Neuronal stem cell (in vitro differentiated cells): ENCODE measurements at regions not wholly inside any gene's neighbourhood (a gene's known extent, or its start where the extent isn't known, plus 50 kb on each side); places are given as distances from the start of the nearest gene placed in this dataset.
"Not testable (repeated sequence)": the region's sequence is repeated elsewhere in the genome, so short reads cannot be mapped to it uniquely, and the experiment has no call there.

ENCODE experiments used
- DNase-seq: peaks from one replicate; pipeline ENCODE4 v3.0.0-alpha.2; 2013; ENCODE audit warnings: low spot score
- H2AFZ ChIP-seq: one replicate; pipeline ENCODE4 v1.6.1; 2013; ENCODE audit warnings: mild to moderate bottlenecking, low read length, inconsistent platforms
- H2AK5ac ChIP-seq: 2 replicates; pipeline ENCODE4 v1.6.1; 2013; ENCODE audit warnings: low read depth, mild to moderate bottlenecking, inconsistent platforms, low read length, moderate library complexity, mixed read lengths
- H2BK120ac ChIP-seq: 2 replicates; pipeline ENCODE4 v1.6.1; 2013; ENCODE audit warnings: low read depth, mild to moderate bottlenecking, inconsistent platforms, low read length, moderate library complexity, mixed read lengths
- H2BK12ac ChIP-seq: one replicate; pipeline ENCODE4 v1.6.1; 2013; ENCODE audit warnings: low read length, inconsistent platforms
- H2BK15ac ChIP-seq: 2 replicates; pipeline ENCODE4 v1.6.1; 2013; ENCODE audit warnings: mild to moderate bottlenecking, low read length, inconsistent platforms, mixed read lengths
- H2BK5ac ChIP-seq: one replicate; pipeline ENCODE4 v1.6.1; 2013; ENCODE audit warnings: inconsistent platforms, mild to moderate bottlenecking, low read length, moderate library complexity
- H3K14ac ChIP-seq: one replicate; pipeline ENCODE4 v1.6.1; 2013; ENCODE audit warnings: low read length, inconsistent platforms
- H3K18ac ChIP-seq: 2 replicates; pipeline ENCODE4 v1.6.1; 2013; ENCODE audit warnings: low read length, inconsistent platforms
- H3K23ac ChIP-seq: 2 replicates; pipeline ENCODE4 v1.6.1; 2013; ENCODE audit warnings: low read depth, mild to moderate bottlenecking, mixed read lengths, low read length, inconsistent platforms; ENCODE audit not compliant: poor library complexity
- H3K27ac ChIP-seq: replicated peaks from 3 replicates; pipeline ENCODE4 v1.5.1; 2013; ENCODE audit warnings: low read length, inconsistent platforms
- H3K27me3 ChIP-seq, 3 experiments: 2 replicates each; pipeline ENCODE4 v1.6.1; 2013; ENCODE audit warnings: low read length in 3 of 3, mild to moderate bottlenecking in 2 of 3, inconsistent platforms in 1 of 3, low read depth in 1 of 3, mixed read lengths in 1 of 3, moderate library complexity in 1 of 3; ENCODE audit not compliant: control insufficient read depth in 3 of 3, insufficient read depth in 3 of 3
- H3K36me3 ChIP-seq, 2 donors: replicated peaks in 1 of 2; 2 replicates each; pipeline ENCODE4 v1.6.1; 2013; ENCODE audit warnings: low read length in 2 of 2; ENCODE audit not compliant: control insufficient read depth in 2 of 2, insufficient read depth in 2 of 2
- H3K4ac ChIP-seq: 2 replicates; pipeline ENCODE4 v1.6.1; 2013; ENCODE audit warnings: inconsistent platforms, mild to moderate bottlenecking, low read length, moderate library complexity
- H3K4me1 ChIP-seq, 2 donors: 1 replicate in 1 of 2; 2 replicates in 1 of 2; pipeline ENCODE4 v1.6.1; 2013; ENCODE audit warnings: low read length in 2 of 2, low read depth in 1 of 2; ENCODE audit not compliant: control insufficient read depth in 2 of 2, insufficient read depth in 1 of 2
- H3K4me2 ChIP-seq: one replicate; pipeline ENCODE4 v1.6.1; 2013; ENCODE audit warnings: mild to moderate bottlenecking, low read length, inconsistent platforms; ENCODE audit not compliant: insufficient read depth, poor library complexity, severe bottlenecking
- H3K4me3 ChIP-seq, 2 donors: 2 replicates each; pipeline ENCODE4 v1.5.1; 2013; ENCODE audit warnings: low read length in 2 of 2, mild to moderate bottlenecking in 2 of 2, inconsistent platforms in 1 of 2, moderate library complexity in 1 of 2
- H3K79me1 ChIP-seq: one replicate; pipeline ENCODE4 v1.6.1; 2013; ENCODE audit warnings: low read depth, mild to moderate bottlenecking, inconsistent platforms, low read length, moderate library complexity
- H3K9ac ChIP-seq: one replicate; pipeline ENCODE4 v1.6.1; 2013; ENCODE audit warnings: mild to moderate bottlenecking, low read depth, low read length, inconsistent platforms; ENCODE audit not compliant: poor library complexity
- H3K9me3 ChIP-seq, 2 donors: replicated peaks in 1 of 2; 2 replicates each; pipeline versions ENCODE3 to v1.6.1; 2013; ENCODE audit warnings: low read length in 2 of 2, mild to moderate bottlenecking in 2 of 2, inconsistent platforms in 1 of 2, low read depth in 1 of 2, mixed read lengths in 1 of 2, moderate library complexity in 1 of 2; ENCODE audit not compliant: control insufficient read depth in 2 of 2, insufficient read depth in 1 of 2
- H4K8ac ChIP-seq: one replicate; pipeline ENCODE4 v1.6.1; 2013; ENCODE audit warnings: low read depth, mild to moderate bottlenecking, inconsistent platforms, low read length, moderate library complexity
- H4K91ac ChIP-seq: one replicate; pipeline ENCODE4 v1.6.1; 2013; ENCODE audit warnings: low read length, low read depth, mild to moderate bottlenecking, inconsistent platforms; ENCODE audit not compliant: poor library complexity
- WGBS, 2 donors: extraction: QIAGEN DNeasy Blood & Tissue Kit; methylation state at CpG; one replicate each; pipeline ENCODE4 v1.1.7; 2013; ENCODE audit warnings: missing lambda C conversion rate in 2 of 2, mixed read lengths in 1 of 2; ENCODE audit not compliant: insufficient read length in 2 of 2, insufficient replicate concordance in 1 of 2; ENCODE audit errors: extremely low coverage in 2 of 2; 5-methylcytosine and 5-hydroxymethylcytosine counted together

DNA sequence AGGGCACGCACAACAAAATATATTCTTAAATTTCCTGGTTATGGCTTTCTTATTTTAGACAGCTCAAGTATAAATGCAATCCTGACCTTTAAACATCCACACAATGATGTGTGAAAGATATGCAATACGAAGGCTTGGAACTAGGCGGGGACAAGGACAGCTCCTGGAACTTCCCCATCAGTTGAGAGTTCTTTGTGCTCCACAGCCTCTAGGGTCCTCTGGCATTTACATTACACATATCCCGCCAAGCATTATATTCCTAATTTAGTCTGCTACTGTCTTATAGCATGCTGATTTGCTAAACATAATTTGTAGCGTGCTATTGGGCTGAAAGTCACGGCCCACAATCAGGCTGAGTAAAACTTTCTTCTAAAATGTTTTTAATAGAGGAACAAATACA, 74.4 kb downstream of the FTHL17 start:
- no CpG with 5 or more reads among the region's 6 CpGs for WGBS, 2 donors

DNA sequence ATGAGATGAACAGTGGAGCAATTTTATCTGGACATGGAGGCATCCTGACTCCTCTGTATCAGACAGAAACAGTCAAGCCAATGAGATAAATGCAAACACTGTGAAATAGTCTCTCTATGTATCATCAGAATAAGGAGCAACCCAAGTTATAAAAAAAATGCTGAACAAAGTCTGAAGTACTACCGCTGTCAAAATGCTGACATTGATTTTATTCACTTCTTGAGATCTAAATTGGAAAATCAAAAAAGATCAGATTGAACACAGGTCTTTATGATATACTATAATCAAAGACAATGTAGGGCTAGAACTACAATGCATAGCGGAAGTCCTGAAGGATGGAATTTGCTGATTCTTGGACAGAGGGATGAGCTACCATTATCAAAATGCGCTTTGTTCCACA, 76.1 kb downstream of the FTHL17 start:
- no peak overlapping the region for H2AK5ac ChIP-seq
- H3K4me2 ChIP-seq = no peak overlapping the region
- no peak overlapping the region for H3K18ac ChIP-seq
- no peaks in the 10 kb centered on the region for H3K36me3 ChIP-seq
- no peak overlapping the region for H3K4me3 ChIP-seq
- no peak overlapping the region for H3K9ac ChIP-seq
- H3K4me1 ChIP-seq = no peaks in the 10 kb centered on the region
- no peak for DNase-seq
- H3K27me3 ChIP-seq = no peaks in the 10 kb centered on the region
- no peak overlapping the region for H2BK120ac ChIP-seq
- H2BK5ac ChIP-seq = no peak overlapping the region
- WGBS, 2 donors = no CpG with 5 or more reads among the region's 3 CpGs
- no peak overlapping the region for H3K4ac ChIP-seq
- H2BK12ac ChIP-seq = no peak overlapping the region
- no peaks in the 10 kb centered on the region for H3K79me1 ChIP-seq
- H3K14ac ChIP-seq = no peak overlapping the region
- no peak overlapping the region for H4K8ac ChIP-seq
- no peak overlapping the region for H3K23ac ChIP-seq
- H2BK15ac ChIP-seq = no peak overlapping the region
- H4K91ac ChIP-seq = no peak overlapping the region
- H2AFZ ChIP-seq = no peak overlapping the region
- no peaks in the 10 kb centered on the region for H3K9me3 ChIP-seq
- no peak overlapping the region for H3K27ac ChIP-seq

More for the DNA sequence above, 74.4 kb downstream of the FTHL17 start:
- no peaks in the 10 kb centered on the region for H3K27me3 ChIP-seq
- H2BK5ac ChIP-seq = no peak overlapping the region
- no peak overlapping the region for H3K27ac ChIP-seq
- DNase-seq = no peak
- H3K9ac ChIP-seq = no peak overlapping the region
- H2BK12ac ChIP-seq = no peak overlapping the region
- H3K79me1 ChIP-seq = no peaks in the 10 kb centered on the region
- no peaks in the 10 kb centered on the region for H3K9me3 ChIP-seq
- H3K23ac ChIP-seq = no peak overlapping the region
- H2AFZ ChIP-seq = no peak overlapping the region
- H2AK5ac ChIP-seq = no peak overlapping the region
- no peak overlapping the region for H3K4me2 ChIP-seq
- no peak overlapping the region for H4K8ac ChIP-seq
- no peak overlapping the region for H3K18ac ChIP-seq
- no peak overlapping the region for H2BK120ac ChIP-seq
- no peak overlapping the region for H3K14ac ChIP-seq
- no peak overlapping the region for H3K4ac ChIP-seq
- H2BK15ac ChIP-seq = no peak overlapping the region
- no peaks in the 10 kb centered on the region for H3K4me1 ChIP-seq
- H3K4me3 ChIP-seq = no peak overlapping the region
- H4K91ac ChIP-seq = no peak overlapping the region
- no peaks in the 10 kb centered on the region for H3K36me3 ChIP-seq

DNA sequence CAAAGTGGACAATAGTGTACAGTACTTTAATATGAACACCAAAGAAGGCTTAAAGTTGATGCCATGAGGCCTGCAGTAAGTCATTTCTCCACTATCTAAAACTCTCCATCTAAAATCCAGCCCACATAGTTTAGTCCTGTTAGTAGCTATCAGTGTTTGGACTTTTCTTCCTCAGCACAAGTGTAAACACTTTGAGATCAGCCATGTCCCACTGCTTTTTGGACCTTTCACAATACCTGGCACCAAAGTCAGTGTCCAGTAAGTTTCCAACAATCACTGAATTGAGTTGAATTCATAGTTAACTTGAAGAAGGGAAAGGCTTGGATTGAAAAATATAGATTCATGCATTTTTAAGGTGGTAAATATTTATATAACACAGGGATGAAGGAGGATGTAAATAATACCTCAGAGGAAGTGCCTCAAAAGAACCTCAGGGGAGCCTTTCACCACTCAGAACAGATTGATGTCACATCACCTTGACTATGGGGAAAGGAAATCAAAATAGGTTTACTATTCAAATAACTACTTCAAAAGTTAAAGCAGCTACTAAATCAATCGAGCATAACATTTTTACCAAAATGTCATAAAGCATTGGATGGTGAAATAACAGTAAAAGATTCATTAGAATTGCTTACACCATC, 76.7 kb downstream of the FTHL17 start:
- H4K8ac ChIP-seq = no peak overlapping the region
- no peak overlapping the region for H2BK120ac ChIP-seq
- no peaks in the 10 kb centered on the region for H3K79me1 ChIP-seq
- no peaks in the 10 kb centered on the region for H3K9me3 ChIP-seq
- no peak overlapping the region for H3K4me3 ChIP-seq
- no peak overlapping the region for H3K4me2 ChIP-seq
- no peaks in the 10 kb centered on the region for H3K36me3 ChIP-seq
- H3K18ac ChIP-seq = no peak overlapping the region
- no peak overlapping the region for H3K14ac ChIP-seq
- no peak overlapping the region for H3K23ac ChIP-seq
- H4K91ac ChIP-seq = no peak overlapping the region
- H2AK5ac ChIP-seq = no peak overlapping the region
- H2BK5ac ChIP-seq = no peak overlapping the region
- no CpG with 5 or more reads among the region's 1 CpG for WGBS, 2 donors
- H2BK12ac ChIP-seq = no peak overlapping the region
- H2AFZ ChIP-seq = no peak overlapping the region
- H3K4me1 ChIP-seq = no peaks in the 10 kb centered on the region
- H3K4ac ChIP-seq = no peak overlapping the region
- H3K9ac ChIP-seq = no peak overlapping the region
- no peaks in the 10 kb centered on the region for H3K27me3 ChIP-seq
- DNase-seq = no peak
- no peak overlapping the region for H2BK15ac ChIP-seq
- no peak overlapping the region for H3K27ac ChIP-seq

DNA sequence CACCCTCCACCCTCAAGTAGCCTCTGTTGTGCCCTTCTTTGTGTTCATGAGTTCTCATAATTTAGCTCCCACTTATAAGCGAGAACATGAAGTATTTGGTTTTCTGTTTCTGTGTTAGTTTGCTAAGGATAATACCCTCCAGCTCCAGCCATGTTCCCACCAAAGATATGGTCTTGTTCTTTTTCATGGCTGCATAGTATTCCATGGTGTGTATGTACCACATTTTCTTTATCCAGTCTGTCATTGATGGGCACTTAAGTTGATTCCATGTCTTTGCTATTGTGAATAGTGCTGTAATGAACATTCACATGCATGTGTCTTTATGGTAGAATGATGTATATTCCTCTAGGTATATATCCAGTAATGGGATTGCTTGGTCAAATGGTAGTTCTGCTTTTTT, 77.8 kb downstream of the FTHL17 start:
- not testable (repeated sequence) for H3K9ac ChIP-seq, H3K27ac ChIP-seq, H3K4me3 ChIP-seq, H3K23ac ChIP-seq, DNase-seq, H4K91ac ChIP-seq, H3K9me3 ChIP-seq, H3K36me3 ChIP-seq, H2BK15ac ChIP-seq, H3K4me2 ChIP-seq, H3K27me3 ChIP-seq, H3K18ac ChIP-seq, H3K4ac ChIP-seq, H3K14ac ChIP-seq, H2BK5ac ChIP-seq, H2AK5ac ChIP-seq, H2AFZ ChIP-seq, H4K8ac ChIP-seq, H2BK120ac ChIP-seq, H3K79me1 ChIP-seq, H3K4me1 ChIP-seq, H2BK12ac ChIP-seq
- WGBS, 2 donors = no CpG with 5 or more reads among the region's 1 CpG
